ENCODE measurements at regions not wholly inside any gene's neighbourhood (a gene's known extent, or its start where the extent isn't known, plus 50 kb on each side); places are given as distances from the start of the nearest gene placed in this dataset.

GRCh38 chr5:68698025-68698940 lies 395.5 kb upstream of the SLC30A5 start:
- TF ChIP-seq, protein P1, sequence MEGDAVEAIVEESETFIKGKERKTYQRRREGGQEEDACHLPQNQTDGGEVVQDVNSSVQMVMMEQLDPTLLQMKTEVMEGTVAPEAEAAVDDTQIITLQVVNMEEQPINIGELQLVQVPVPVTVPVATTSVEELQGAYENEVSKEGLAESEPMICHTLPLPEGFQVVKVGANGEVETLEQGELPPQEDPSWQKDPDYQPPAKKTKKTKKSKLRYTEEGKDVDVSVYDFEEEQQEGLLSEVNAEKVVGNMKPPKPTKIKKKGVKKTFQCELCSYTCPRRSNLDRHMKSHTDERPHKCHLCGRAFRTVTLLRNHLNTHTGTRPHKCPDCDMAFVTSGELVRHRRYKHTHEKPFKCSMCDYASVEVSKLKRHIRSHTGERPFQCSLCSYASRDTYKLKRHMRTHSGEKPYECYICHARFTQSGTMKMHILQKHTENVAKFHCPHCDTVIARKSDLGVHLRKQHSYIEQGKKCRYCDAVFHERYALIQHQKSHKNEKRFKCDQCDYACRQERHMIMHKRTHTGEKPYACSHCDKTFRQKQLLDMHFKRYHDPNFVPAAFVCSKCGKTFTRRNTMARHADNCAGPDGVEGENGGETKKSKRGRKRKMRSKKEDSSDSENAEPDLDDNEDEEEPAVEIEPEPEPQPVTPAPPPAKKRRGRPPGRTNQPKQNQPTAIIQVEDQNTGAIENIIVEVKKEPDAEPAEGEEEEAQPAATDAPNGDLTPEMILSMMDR (IDR thresholded peaks at IDR 0.05; ENCODE audit: insufficient read depth, low read depth, low read length), result no peak
- ChIA-PET CTCF (interaction anchor here (1.2 to 1.5 kb wide), 2 partner anchors 10 to 14 kb away, joined by 4 read pairs; no protein-coding TSS in a partner anchor), POLR2A (no interaction called here)
- DNase-seq (ENCODE audit: low read depth), result no peak
- Histone ChIP-seq H3K27me3 (ENCODE audit: control insufficient read depth, insufficient read depth, low read length) (no peaks in the 10 kb centered on the region), H3K36me3 (ENCODE audit: control insufficient read depth, insufficient read depth, low read length) (no peaks in the 10 kb centered on the region), H3K4me3 (ENCODE audit: low read depth, low read length) (no peak overlapping the region)

DNA sequence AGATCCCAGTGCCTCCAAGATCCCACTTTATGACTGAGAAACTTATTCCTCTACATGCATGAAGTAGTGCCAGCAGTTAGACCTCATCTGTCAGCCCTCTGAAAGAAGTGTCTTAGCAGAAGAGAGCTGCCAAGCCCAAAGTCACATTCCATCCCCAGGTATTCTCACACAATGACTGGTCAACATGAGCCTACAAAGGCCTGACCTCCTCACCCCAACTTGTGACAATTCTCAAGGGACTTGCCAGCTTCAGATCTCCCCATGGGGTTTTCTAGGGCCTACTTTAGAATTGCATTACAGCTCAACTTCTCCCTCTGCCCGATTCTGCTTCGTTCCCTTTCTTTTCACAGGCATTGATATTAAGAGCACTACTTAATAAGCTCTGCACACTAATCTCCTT lies 393.8 kb upstream of the SLC30A5 start:
- Histone ChIP-seq H3K4me3 (ENCODE audit: low read depth, low read length) (no peak overlapping the region), H3K27me3 (ENCODE audit: control insufficient read depth, insufficient read depth, low read length) (no peaks in the 10 kb centered on the region), H3K36me3 (ENCODE audit: control insufficient read depth, insufficient read depth, low read length) (no peaks in the 10 kb centered on the region)
- no peak for DNase-seq (ENCODE audit: low read depth)
- ChIA-PET CTCF (interaction anchor here (1.2 kb wide), 1 partner anchor 9 kb away, joined by 4 read pairs; no protein-coding TSS in a partner anchor), POLR2A (no interaction called here)
- TF ChIP-seq, protein P1 (IDR thresholded peaks at IDR 0.05; ENCODE audit: insufficient read depth, low read depth, low read length), result no peak

DNA sequence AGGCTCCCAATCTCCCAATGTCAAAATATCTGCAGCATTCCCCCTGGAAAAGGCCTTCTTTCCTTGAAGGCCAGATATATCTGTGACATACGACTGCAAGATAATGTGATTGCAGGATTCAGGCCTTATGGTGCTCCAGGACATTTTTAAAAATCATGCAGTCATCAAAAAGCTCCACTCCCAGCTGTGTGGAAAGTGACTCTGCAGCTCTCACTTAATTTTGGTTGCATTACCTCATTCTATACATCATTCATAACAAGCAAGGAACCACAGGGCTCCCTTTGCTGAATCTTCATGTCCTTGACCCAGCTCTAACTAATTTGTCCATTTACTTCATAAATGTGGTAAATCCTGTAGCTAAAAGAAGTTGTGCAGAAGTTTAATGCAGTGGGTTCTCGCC lies 386.2 kb upstream of the SLC30A5 start:
- no peaks in the 10 kb centered on the region for H3K27me3 ChIP-seq (ENCODE audit: control insufficient read depth, insufficient read depth, low read length)
- no peak for DNase-seq (ENCODE audit: low read depth)
- no peak overlapping the region for H3K4me3 ChIP-seq (ENCODE audit: low read depth, low read length)
- TF ChIP-seq, protein P1 (IDR thresholded peaks at IDR 0.05; ENCODE audit: insufficient read depth, low read depth, low read length), result no peak
- POLR2A ChIA-PET, result interaction anchor here (0.5 kb wide), 1 partner anchor 55 kb away, joined by 3 read pairs; no protein-coding TSS in a partner anchor
- CTCF ChIA-PET, result interaction anchor here (1.3 kb wide), 1 partner anchor 23 kb away, joined by 4 read pairs; no protein-coding TSS in a partner anchor
- H3K36me3 ChIP-seq (ENCODE audit: control insufficient read depth, insufficient read depth, low read length), result no peaks in the 10 kb centered on the region

- TF ChIP-seq, protein P1 (IDR thresholded peaks at IDR 0.05; ENCODE audit: insufficient read depth, low read depth, low read length), result no peak
- DNase-seq (ENCODE audit: low read depth), result no peak
- POLR2A ChIA-PET, result no interaction called here
- CTCF ChIA-PET, result interaction anchor here (0.9 to 1.3 kb wide), 3 partner anchors 9 to 24 kb away, joined by 3 to 4 read pairs (median 4); no protein-coding TSS in a partner anchor
- Histone ChIP-seq H3K36me3 (ENCODE audit: control insufficient read depth, insufficient read depth, low read length) (no peaks in the 10 kb centered on the region), H3K4me3 (ENCODE audit: low read depth, low read length) (no peak overlapping the region), H3K27me3 (ENCODE audit: control insufficient read depth, insufficient read depth, low read length) (no peaks in the 10 kb centered on the region)
These were observed 385.5 kb upstream of the SLC30A5 start for GRCh38 chr5:68708156-68708841.

GRCh38 chr5:68708842-68709170 lies 385.0 kb upstream of the SLC30A5 start:
- TF ChIP-seq, protein P1 (IDR thresholded peaks at IDR 0.05; ENCODE audit: insufficient read depth, low read depth, low read length), result no peak
- Histone ChIP-seq H3K27me3 (ENCODE audit: control insufficient read depth, insufficient read depth, low read length) (no peaks in the 10 kb centered on the region), H3K36me3 (ENCODE audit: control insufficient read depth, insufficient read depth, low read length) (no peaks in the 10 kb centered on the region), H3K4me3 (ENCODE audit: low read depth, low read length) (no peak overlapping the region)
- ChIA-PET POLR2A (no interaction called here), CTCF (interaction anchor here (0.9 to 1.3 kb wide), 2 partner anchors 9 to 22 kb away, joined by 3 to 4 read pairs; no protein-coding TSS in a partner anchor)
- DNase-seq (ENCODE audit: low read depth), result no peak

Data from BJ (cell line).